ENCODE measurements at regions not wholly inside any gene's neighbourhood (a gene's known extent, or its start where the extent isn't known, plus 50 kb on each side); places are given as distances from the start of the nearest gene placed in this dataset.
"Not testable (repeated sequence)": the region's sequence is repeated elsewhere in the genome, so short reads cannot be mapped to it uniquely, and the experiment has no call there.

DNA sequence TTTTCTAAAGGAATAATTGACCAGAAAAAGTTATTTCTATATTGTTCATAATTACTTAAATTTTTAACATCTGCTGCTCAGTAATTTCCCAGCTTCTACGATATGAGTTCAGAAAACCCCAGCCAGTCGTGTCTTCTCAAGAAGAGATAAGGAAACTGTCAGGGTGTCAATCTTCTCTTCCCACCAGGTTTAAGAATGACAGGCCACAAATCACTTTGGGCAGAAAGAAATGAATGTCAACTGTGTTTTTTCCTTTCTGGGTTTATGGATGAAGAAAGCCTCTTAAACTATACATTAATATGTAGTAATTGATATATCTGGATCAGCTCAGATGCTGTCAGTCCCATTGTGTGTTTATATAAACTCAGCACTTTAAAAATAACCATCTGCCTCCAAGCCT, 453.2 kb upstream of the NUDT12 start:
- TF ChIP-seq CTCF (conservative IDR thresholded peaks at IDR 0.05): no peak
- TF ChIP-seq ZFX (IDR thresholded peaks at IDR 0.05): no peak
- no peak overlapping the region for H3K27ac ChIP-seq

- H3K27ac ChIP-seq: not testable (repeated sequence)
Observed at GRCh38 chr5:104002783-104003182, 440.2 kb upstream of the NUDT12 start.

DNA sequence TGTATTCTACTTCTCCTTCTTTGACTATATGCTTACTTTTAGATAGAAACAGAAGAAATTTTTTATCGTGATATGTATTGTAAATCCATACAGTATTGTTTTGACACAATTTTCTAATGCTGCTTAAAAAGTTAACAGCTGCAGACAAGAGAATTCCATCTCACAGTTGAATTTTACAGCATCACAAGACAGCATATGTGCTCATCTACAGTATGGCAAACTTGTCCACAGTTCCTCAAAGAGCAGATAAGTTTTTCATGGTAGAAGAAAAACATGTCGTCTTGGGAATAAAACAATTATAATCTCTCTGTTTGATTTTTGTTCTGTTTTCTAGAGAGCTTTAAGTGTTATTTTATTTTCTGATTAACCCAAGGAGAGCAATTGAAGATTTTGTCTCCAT, 438.5 kb upstream of the NUDT12 start:
- TF ChIP-seq CTCF (conservative IDR thresholded peaks at IDR 0.05): no peak
- no peak for TF ChIP-seq ZFX (IDR thresholded peaks at IDR 0.05)
- no peak overlapping the region for H3K27ac ChIP-seq

GRCh38 chr5:103993031-103993430, 430.4 kb upstream of the NUDT12 start:
- no peak for TF ChIP-seq ZFX (IDR thresholded peaks at IDR 0.05)
- TF ChIP-seq CTCF (conservative IDR thresholded peaks at IDR 0.05): no peak
- H3K27ac ChIP-seq: no peak overlapping the region

DNA sequence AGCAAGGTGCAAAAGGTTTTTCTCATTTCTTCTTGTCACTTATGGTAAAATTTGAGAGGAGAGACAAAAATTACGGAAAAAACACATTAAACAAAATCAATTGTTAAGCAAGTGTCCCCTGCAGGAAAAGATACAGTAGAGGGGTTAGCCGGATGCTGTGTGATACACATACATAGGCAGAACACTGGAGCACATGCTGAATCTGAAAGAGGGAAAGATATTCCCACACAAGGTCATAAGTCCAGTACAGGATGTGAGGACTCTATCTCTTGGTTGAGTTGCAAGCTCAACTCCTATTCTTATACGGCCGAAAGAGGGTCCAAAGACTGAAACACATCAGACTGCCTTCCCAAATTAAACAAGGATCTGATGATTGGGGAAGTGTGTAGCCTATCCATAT, 427.5 kb upstream of the NUDT12 start:
- H3K27ac ChIP-seq: no peak overlapping the region
- TF ChIP-seq ZFX (IDR thresholded peaks at IDR 0.05) (no peak), CTCF (conservative IDR thresholded peaks at IDR 0.05) (no peak)

GRCh38 chr5:103981592-103981991, 419.0 kb upstream of the NUDT12 start:
- no peak for TF ChIP-seq ZFX (IDR thresholded peaks at IDR 0.05)
- no peak for TF ChIP-seq CTCF (conservative IDR thresholded peaks at IDR 0.05)
- H3K27ac ChIP-seq: no peak overlapping the region

DNA sequence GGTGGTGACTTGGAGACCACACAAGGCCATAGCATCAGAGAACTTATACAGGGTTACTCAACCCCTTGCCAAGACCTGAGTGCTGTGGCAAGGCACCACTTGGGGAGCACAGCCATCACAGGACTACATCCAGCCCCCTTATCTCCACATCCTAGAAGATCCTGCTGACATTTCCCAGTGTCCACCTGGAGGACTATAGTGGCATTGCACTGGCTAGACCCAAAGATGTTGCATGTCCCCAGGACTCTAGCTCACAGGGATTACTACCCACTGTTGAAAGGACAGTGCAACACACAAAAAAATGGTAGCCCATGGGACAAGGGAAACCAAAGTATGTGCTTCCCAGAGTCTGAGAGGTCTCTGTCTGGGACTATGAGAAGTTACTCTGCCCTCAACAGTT, 411.1 kb upstream of the NUDT12 start:
- H3K27ac ChIP-seq: no peak overlapping the region
- TF ChIP-seq CTCF (conservative IDR thresholded peaks at IDR 0.05): peak; percentile 47
- no peak for TF ChIP-seq ZFX (IDR thresholded peaks at IDR 0.05)

DNA sequence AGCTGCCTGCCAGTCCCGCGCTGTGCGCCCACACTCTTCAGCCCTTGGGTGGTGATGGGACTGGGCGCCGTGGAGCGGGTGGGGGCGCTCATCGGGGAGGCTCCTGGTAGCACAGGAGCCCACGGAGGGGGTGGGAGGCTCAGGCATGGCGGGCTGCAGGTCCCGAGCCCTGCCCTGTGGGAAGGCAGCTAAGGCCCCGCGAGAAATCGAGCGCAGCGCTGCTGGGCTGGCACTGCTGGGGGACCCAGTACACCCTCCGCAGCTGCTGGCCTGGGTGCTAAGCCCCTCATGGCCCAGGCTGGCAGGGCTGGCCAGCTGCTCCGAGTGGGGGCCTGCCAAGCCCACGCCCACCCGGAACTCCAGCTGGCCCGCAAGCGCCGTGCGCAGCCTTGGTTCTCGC, 403.7 kb upstream of the NUDT12 start:
- not testable (repeated sequence) for H3K27ac ChIP-seq

DNA sequence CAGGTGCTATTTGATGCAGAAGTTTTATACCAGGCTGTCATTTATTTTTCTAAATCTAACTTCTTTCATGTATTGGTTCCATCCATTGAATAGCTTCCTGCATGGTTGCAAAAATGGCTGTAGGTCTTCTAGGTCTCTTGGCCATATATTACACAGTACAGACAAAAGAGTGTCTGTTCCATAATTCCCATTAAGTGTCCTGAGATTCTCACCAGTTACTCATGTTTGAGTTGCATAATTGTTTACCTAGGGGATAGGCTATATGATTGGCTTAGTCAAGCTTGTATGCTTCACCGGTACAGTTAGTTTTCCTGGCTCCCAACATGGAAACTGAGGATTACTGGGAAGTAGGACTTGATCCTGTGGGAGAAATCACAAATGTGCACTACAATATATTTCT, 399.4 kb upstream of the NUDT12 start:
- TF ChIP-seq CTCF (conservative IDR thresholded peaks at IDR 0.05) (no peak), ZFX (IDR thresholded peaks at IDR 0.05) (no peak)
- no peak overlapping the region for H3K27ac ChIP-seq
